Astrocyte (in vitro differentiated cells and primary cell): ENCODE measurements at regions not wholly inside any gene's neighbourhood (a gene's known extent, or its start where the extent isn't known, plus 50 kb on each side); places are given as distances from the start of the nearest gene placed in this dataset.

Experiments
- EZH2 ChIP-seq: IDR thresholded peaks from 2 replicates; pipeline ENCODE4 v1.6.1; 2012; ENCODE audit warnings: mild to moderate bottlenecking, low read length, inconsistent platforms; ENCODE audit not compliant: insufficient read depth
- TF ChIP-seq, protein P1 (sequence below): IDR thresholded peaks from 2 replicates; pipeline ENCODE4 v1.5.1; 2011; ENCODE audit warnings: low read depth, mild to moderate bottlenecking, inconsistent platforms, low read length, moderate library complexity; ENCODE audit not compliant: insufficient read depth

DNA sequence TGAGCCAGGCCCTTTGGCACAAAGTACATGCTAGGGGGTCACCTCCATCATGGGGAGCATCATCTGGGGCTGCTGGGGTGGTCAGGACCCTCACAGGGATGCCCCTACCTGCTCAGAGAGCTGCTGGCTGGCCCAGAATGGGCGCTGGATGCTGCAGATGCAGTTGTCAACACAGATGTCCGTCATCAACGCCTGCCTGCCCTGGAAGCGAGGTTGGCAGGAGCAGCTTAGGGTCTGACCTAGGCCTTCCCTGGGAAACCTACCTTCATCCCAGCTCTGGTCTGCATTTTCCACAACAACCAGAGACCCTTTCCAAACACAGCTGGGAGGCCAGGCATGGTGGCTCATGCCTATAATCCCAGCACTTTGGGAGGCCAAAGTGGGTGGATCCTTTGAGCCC is 88.0 kb downstream of the EDN3 start:
- no peak for TF ChIP-seq EZH2
- TF ChIP-seq, protein P1, sequence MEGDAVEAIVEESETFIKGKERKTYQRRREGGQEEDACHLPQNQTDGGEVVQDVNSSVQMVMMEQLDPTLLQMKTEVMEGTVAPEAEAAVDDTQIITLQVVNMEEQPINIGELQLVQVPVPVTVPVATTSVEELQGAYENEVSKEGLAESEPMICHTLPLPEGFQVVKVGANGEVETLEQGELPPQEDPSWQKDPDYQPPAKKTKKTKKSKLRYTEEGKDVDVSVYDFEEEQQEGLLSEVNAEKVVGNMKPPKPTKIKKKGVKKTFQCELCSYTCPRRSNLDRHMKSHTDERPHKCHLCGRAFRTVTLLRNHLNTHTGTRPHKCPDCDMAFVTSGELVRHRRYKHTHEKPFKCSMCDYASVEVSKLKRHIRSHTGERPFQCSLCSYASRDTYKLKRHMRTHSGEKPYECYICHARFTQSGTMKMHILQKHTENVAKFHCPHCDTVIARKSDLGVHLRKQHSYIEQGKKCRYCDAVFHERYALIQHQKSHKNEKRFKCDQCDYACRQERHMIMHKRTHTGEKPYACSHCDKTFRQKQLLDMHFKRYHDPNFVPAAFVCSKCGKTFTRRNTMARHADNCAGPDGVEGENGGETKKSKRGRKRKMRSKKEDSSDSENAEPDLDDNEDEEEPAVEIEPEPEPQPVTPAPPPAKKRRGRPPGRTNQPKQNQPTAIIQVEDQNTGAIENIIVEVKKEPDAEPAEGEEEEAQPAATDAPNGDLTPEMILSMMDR, result no peak
